WTC11 (cell line): ENCODE measurements at regions not wholly inside any gene's neighbourhood (a gene's known extent, or its start where the extent isn't known, plus 50 kb on each side); places are given as distances from the start of the nearest gene placed in this dataset.

Experiments used
- ATAC-seq: fragments of 200-7000 bp; cut with Tn5 transposase; 2 replicates; pipeline ENCODE4 v1.10.0; 2021; ENCODE audit warnings: mild to moderate bottlenecking, moderate library complexity
- CTCF ChIA-PET: fragments of 300-600 bp; sonication (Branson Sonifier 250); formaldehyde crosslinking; loops from one replicate; lab custom pipeline; 2021; ENCODE audit warnings: antibody characterized with exemption; lab: Charles Lee
- POLR2A ChIA-PET: fragments of 350-600 bp; sonication (Branson Sonifier 250); formaldehyde crosslinking; loops from one replicate; lab custom pipeline; 2021; ENCODE audit warnings: antibody characterized with exemption; lab: Charles Lee
- DNase-seq: peaks from one replicate; pipeline ENCODE4 v3.0.0; 2021; ENCODE audit warnings: low spot score
- H3K27ac Mint-ChIP-seq: 2 replicates; pipeline ENCODE4 v1.8.0; 2021; ENCODE audit warnings: mixed read lengths
- H3K27me3 Mint-ChIP-seq: 2 replicates; pipeline ENCODE4 v1.8.0; 2021; ENCODE audit warnings: low read depth, mild to moderate bottlenecking, moderate library complexity, mixed read lengths
- H3K36me3 Mint-ChIP-seq: 2 replicates; pipeline ENCODE4 v1.8.0; 2021; ENCODE audit warnings: mixed read lengths
- H3K4me1 Mint-ChIP-seq: 2 replicates; pipeline ENCODE4 v1.8.0; 2022; ENCODE audit warnings: mixed read lengths
- H3K4me3 Mint-ChIP-seq: 2 replicates; pipeline ENCODE4 v1.8.0; 2021; ENCODE audit warnings: mild to moderate bottlenecking, moderate library complexity, mixed read lengths
- H3K9me3 Mint-ChIP-seq: 2 replicates; pipeline ENCODE4 v1.8.0; 2021; ENCODE audit warnings: mixed read lengths
- CREM ChIP-seq: sonication (generic); formaldehyde crosslinking; IDR thresholded peaks from 2 replicates; pipeline ENCODE4 v1.8.1; 2022; ENCODE audit warnings: mild to moderate bottlenecking, missing genetic modification reagents, moderate library complexity
- FOXJ3 ChIP-seq: sonication (generic); formaldehyde crosslinking; IDR thresholded peaks from 2 replicates; pipeline ENCODE4 v1.9.0; 2021; ENCODE audit warnings: missing genetic modification reagents, mild to moderate bottlenecking, borderline replicate concordance
- FOXK1 ChIP-seq: sonication (generic); formaldehyde crosslinking; IDR thresholded peaks from 2 replicates; pipeline ENCODE4 v1.8.0; 2022; ENCODE audit warnings: mild to moderate bottlenecking, moderate library complexity, missing genetic modification reagents
- GABPB1 ChIP-seq: sonication (generic); formaldehyde crosslinking; IDR thresholded peaks from 2 replicates; pipeline ENCODE4 v1.8.1; 2023; ENCODE audit warnings: mild to moderate bottlenecking, missing genetic modification reagents
- OVOL2 ChIP-seq: fragments of 250-450 bp; sonication (Bioruptor Pico); IDR thresholded peaks from 2 replicates; pipeline ENCODE4 v1.9.0; 2021; ENCODE audit warnings: mild to moderate bottlenecking, borderline replicate concordance
- RELA ChIP-seq: sonication (generic); formaldehyde crosslinking; IDR thresholded peaks from 2 replicates; pipeline ENCODE4 v1.8.1; 2022; ENCODE audit warnings: missing genetic modification reagents, mild to moderate bottlenecking, borderline replicate concordance
- TCF7 ChIP-seq: sonication (generic); formaldehyde crosslinking; IDR thresholded peaks from 2 replicates; pipeline ENCODE4 v1.8.0; 2022; ENCODE audit warnings: mild to moderate bottlenecking, low read depth, missing genetic modification reagents, moderate library complexity
- ZNF219 ChIP-seq: sonication (generic); formaldehyde crosslinking; IDR thresholded peaks from 2 replicates; pipeline ENCODE4 v1.8.0; 2023; ENCODE audit warnings: missing genetic modification reagents, mild to moderate bottlenecking, borderline replicate concordance
- ZNF317 ChIP-seq: sonication (generic); formaldehyde crosslinking; IDR thresholded peaks from 2 replicates; pipeline ENCODE4 v1.8.1; 2023; ENCODE audit warnings: low read depth, mild to moderate bottlenecking, moderate library complexity, missing genetic modification reagents, borderline replicate concordance
- TF ChIP-seq, protein P1 (sequence below): fragments of 250-450 bp; sonication (Bioruptor Pico); IDR thresholded peaks from 2 replicates; pipeline ENCODE4 v1.8.0; 2021; ENCODE audit warnings: mild to moderate bottlenecking
- TF ChIP-seq, protein P2 (sequence below): sonication (generic); formaldehyde crosslinking; IDR thresholded peaks from 2 replicates; pipeline ENCODE4 v1.8.1; 2022; ENCODE audit warnings: mild to moderate bottlenecking, moderate library complexity, missing genetic modification reagents
- TF ChIP-seq, protein P3 (sequence below): sonication (generic); formaldehyde crosslinking; conservative IDR thresholded peaks from 2 replicates; pipeline ENCODE4 v1.8.1; 2023; ENCODE audit warnings: mild to moderate bottlenecking, low read depth, missing genetic modification reagents, moderate library complexity
- TF ChIP-seq, protein P4 (sequence below): sonication (generic); formaldehyde crosslinking; IDR thresholded peaks from 2 replicates; pipeline ENCODE4 v1.8.1; 2023; ENCODE audit warnings: mild to moderate bottlenecking, missing genetic modification reagents
- TF ChIP-seq, protein P5 (sequence below): sonication (generic); formaldehyde crosslinking; IDR thresholded peaks from 2 replicates; pipeline ENCODE4 v1.8.0; 2022; ENCODE audit warnings: mild to moderate bottlenecking, missing genetic modification reagents
- TF ChIP-seq, protein P6 (sequence below): fragments of 250-450 bp; sonication (Bioruptor Pico); IDR thresholded peaks from 2 replicates; pipeline ENCODE4 v1.9.0; 2021; ENCODE audit warnings: mild to moderate bottlenecking
- TF ChIP-seq, protein P7 (sequence below): sonication (generic); formaldehyde crosslinking; IDR thresholded peaks from 2 replicates; pipeline ENCODE4 v1.8.0; 2023; ENCODE audit warnings: mild to moderate bottlenecking, missing genetic modification reagents
- TF ChIP-seq, protein P8 (sequence below): sonication (generic); formaldehyde crosslinking; IDR thresholded peaks from 2 replicates; pipeline ENCODE4 v1.8.1; 2022; ENCODE audit warnings: mild to moderate bottlenecking, missing genetic modification reagents, moderate library complexity, borderline replicate concordance
- TF ChIP-seq, protein P9 (sequence below): fragments of 250-450 bp; sonication (Bioruptor Pico); IDR thresholded peaks from 2 replicates; pipeline ENCODE4 v1.9.0; 2021; ENCODE audit warnings: mild to moderate bottlenecking, borderline replicate concordance

DNA sequence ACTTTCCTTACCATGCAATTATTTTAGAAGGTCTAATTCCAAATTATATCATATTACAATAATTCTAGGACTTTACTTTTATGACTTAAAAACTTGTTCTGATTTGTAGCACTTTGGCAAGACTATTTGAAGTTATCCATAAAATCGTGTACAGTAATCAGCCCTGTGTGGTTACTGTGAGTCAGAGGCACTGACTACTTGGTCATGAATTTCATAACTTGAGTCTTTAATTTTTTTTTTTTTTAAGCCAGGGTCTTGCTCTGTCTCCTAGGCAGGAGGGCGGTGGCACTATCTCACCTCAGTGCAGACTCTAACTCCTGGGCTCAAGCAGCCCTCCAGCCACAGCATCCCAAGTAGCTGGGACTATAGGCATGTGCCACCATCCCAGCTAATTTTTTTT is 1319.2 kb upstream of the SLC10A2 start:
- ATAC-seq (no peak), DNase-seq (no peak)
- Mint-ChIP-seq H3K36me3 (peaks cover 24% of the 10 kb centered on the region), H3K27me3 (no peaks in the 10 kb centered on the region), H3K4me1 (peaks cover 7% of the 10 kb centered on the region), H3K4me3 (no peak overlapping the region), H3K9me3 (peaks cover 31% of the 10 kb centered on the region), H3K27ac (no peak overlapping the region)
- ChIA-PET CTCF (no interaction called here), POLR2A (no interaction called here)
- TF ChIP-seq, protein P1, sequence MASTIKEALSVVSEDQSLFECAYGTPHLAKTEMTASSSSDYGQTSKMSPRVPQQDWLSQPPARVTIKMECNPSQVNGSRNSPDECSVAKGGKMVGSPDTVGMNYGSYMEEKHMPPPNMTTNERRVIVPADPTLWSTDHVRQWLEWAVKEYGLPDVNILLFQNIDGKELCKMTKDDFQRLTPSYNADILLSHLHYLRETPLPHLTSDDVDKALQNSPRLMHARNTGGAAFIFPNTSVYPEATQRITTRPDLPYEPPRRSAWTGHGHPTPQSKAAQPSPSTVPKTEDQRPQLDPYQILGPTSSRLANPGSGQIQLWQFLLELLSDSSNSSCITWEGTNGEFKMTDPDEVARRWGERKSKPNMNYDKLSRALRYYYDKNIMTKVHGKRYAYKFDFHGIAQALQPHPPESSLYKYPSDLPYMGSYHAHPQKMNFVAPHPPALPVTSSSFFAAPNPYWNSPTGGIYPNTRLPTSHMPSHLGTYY: no peak
- TF ChIP-seq, protein P2, sequence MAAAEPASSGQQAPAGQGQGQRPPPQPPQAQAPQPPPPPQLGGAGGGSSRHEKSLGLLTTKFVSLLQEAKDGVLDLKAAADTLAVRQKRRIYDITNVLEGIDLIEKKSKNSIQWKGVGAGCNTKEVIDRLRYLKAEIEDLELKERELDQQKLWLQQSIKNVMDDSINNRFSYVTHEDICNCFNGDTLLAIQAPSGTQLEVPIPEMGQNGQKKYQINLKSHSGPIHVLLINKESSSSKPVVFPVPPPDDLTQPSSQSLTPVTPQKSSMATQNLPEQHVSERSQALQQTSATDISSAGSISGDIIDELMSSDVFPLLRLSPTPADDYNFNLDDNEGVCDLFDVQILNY (CRISPR knock-in tag): no peak
- no peak for TF ChIP-seq FOXJ3 (CRISPR knock-in tag)
- TF ChIP-seq, protein P3, sequence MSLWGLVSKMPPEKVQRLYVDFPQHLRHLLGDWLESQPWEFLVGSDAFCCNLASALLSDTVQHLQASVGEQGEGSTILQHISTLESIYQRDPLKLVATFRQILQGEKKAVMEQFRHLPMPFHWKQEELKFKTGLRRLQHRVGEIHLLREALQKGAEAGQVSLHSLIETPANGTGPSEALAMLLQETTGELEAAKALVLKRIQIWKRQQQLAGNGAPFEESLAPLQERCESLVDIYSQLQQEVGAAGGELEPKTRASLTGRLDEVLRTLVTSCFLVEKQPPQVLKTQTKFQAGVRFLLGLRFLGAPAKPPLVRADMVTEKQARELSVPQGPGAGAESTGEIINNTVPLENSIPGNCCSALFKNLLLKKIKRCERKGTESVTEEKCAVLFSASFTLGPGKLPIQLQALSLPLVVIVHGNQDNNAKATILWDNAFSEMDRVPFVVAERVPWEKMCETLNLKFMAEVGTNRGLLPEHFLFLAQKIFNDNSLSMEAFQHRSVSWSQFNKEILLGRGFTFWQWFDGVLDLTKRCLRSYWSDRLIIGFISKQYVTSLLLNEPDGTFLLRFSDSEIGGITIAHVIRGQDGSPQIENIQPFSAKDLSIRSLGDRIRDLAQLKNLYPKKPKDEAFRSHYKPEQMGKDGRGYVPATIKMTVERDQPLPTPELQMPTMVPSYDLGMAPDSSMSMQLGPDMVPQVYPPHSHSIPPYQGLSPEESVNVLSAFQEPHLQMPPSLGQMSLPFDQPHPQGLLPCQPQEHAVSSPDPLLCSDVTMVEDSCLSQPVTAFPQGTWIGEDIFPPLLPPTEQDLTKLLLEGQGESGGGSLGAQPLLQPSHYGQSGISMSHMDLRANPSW: no peak
- TF ChIP-seq, protein P4, sequence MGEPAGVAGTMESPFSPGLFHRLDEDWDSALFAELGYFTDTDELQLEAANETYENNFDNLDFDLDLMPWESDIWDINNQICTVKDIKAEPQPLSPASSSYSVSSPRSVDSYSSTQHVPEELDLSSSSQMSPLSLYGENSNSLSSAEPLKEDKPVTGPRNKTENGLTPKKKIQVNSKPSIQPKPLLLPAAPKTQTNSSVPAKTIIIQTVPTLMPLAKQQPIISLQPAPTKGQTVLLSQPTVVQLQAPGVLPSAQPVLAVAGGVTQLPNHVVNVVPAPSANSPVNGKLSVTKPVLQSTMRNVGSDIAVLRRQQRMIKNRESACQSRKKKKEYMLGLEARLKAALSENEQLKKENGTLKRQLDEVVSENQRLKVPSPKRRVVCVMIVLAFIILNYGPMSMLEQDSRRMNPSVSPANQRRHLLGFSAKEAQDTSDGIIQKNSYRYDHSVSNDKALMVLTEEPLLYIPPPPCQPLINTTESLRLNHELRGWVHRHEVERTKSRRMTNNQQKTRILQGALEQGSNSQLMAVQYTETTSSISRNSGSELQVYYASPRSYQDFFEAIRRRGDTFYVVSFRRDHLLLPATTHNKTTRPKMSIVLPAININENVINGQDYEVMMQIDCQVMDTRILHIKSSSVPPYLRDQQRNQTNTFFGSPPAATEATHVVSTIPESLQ (CRISPR knock-in tag): no peak
- TF ChIP-seq, protein P5, sequence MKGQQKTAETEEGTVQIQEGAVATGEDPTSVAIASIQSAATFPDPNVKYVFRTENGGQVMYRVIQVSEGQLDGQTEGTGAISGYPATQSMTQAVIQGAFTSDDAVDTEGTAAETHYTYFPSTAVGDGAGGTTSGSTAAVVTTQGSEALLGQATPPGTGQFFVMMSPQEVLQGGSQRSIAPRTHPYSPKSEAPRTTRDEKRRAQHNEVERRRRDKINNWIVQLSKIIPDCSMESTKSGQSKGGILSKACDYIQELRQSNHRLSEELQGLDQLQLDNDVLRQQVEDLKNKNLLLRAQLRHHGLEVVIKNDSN (CRISPR knock-in tag): no peak
- no peak for TF ChIP-seq ZNF219 (CRISPR knock-in tag)
- TF ChIP-seq GABPB1 (CRISPR knock-in tag): no peak
- no peak for TF ChIP-seq OVOL2 (CRISPR knock-in tag)
- no peak for TF ChIP-seq ZNF317 (CRISPR knock-in tag)
- TF ChIP-seq, protein P6, sequence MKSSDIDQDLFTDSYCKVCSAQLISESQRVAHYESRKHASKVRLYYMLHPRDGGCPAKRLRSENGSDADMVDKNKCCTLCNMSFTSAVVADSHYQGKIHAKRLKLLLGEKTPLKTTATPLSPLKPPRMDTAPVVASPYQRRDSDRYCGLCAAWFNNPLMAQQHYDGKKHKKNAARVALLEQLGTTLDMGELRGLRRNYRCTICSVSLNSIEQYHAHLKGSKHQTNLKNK: no peak
- no peak for TF ChIP-seq TCF7 (CRISPR knock-in tag)
- TF ChIP-seq, protein P7, sequence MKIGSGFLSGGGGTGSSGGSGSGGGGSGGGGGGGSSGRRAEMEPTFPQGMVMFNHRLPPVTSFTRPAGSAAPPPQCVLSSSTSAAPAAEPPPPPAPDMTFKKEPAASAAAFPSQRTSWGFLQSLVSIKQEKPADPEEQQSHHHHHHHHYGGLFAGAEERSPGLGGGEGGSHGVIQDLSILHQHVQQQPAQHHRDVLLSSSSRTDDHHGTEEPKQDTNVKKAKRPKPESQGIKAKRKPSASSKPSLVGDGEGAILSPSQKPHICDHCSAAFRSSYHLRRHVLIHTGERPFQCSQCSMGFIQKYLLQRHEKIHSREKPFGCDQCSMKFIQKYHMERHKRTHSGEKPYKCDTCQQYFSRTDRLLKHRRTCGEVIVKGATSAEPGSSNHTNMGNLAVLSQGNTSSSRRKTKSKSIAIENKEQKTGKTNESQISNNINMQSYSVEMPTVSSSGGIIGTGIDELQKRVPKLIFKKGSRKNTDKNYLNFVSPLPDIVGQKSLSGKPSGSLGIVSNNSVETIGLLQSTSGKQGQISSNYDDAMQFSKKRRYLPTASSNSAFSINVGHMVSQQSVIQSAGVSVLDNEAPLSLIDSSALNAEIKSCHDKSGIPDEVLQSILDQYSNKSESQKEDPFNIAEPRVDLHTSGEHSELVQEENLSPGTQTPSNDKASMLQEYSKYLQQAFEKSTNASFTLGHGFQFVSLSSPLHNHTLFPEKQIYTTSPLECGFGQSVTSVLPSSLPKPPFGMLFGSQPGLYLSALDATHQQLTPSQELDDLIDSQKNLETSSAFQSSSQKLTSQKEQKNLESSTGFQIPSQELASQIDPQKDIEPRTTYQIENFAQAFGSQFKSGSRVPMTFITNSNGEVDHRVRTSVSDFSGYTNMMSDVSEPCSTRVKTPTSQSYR (CRISPR knock-in tag): no peak
- TF ChIP-seq, protein P8, sequence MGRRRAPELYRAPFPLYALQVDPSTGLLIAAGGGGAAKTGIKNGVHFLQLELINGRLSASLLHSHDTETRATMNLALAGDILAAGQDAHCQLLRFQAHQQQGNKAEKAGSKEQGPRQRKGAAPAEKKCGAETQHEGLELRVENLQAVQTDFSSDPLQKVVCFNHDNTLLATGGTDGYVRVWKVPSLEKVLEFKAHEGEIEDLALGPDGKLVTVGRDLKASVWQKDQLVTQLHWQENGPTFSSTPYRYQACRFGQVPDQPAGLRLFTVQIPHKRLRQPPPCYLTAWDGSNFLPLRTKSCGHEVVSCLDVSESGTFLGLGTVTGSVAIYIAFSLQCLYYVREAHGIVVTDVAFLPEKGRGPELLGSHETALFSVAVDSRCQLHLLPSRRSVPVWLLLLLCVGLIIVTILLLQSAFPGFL (CRISPR knock-in tag): no peak
- no peak for TF ChIP-seq RELA (CRISPR knock-in tag)
- TF ChIP-seq CREM (CRISPR knock-in tag): no peak
- no peak for TF ChIP-seq FOXK1 (CRISPR knock-in tag)
- TF ChIP-seq, protein P9, sequence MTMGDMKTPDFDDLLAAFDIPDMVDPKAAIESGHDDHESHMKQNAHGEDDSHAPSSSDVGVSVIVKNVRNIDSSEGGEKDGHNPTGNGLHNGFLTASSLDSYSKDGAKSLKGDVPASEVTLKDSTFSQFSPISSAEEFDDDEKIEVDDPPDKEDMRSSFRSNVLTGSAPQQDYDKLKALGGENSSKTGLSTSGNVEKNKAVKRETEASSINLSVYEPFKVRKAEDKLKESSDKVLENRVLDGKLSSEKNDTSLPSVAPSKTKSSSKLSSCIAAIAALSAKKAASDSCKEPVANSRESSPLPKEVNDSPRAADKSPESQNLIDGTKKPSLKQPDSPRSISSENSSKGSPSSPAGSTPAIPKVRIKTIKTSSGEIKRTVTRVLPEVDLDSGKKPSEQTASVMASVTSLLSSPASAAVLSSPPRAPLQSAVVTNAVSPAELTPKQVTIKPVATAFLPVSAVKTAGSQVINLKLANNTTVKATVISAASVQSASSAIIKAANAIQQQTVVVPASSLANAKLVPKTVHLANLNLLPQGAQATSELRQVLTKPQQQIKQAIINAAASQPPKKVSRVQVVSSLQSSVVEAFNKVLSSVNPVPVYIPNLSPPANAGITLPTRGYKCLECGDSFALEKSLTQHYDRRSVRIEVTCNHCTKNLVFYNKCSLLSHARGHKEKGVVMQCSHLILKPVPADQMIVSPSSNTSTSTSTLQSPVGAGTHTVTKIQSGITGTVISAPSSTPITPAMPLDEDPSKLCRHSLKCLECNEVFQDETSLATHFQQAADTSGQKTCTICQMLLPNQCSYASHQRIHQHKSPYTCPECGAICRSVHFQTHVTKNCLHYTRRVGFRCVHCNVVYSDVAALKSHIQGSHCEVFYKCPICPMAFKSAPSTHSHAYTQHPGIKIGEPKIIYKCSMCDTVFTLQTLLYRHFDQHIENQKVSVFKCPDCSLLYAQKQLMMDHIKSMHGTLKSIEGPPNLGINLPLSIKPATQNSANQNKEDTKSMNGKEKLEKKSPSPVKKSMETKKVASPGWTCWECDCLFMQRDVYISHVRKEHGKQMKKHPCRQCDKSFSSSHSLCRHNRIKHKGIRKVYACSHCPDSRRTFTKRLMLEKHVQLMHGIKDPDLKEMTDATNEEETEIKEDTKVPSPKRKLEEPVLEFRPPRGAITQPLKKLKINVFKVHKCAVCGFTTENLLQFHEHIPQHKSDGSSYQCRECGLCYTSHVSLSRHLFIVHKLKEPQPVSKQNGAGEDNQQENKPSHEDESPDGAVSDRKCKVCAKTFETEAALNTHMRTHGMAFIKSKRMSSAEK (CRISPR knock-in tag): no peak
